Epithelial cell of esophagus (primary cell): ENCODE measurements at regions not wholly inside any gene's neighbourhood (a gene's known extent, or its start where the extent isn't known, plus 50 kb on each side); places are given as distances from the start of the nearest gene placed in this dataset.
"Not testable (repeated sequence)": the region's sequence is repeated elsewhere in the genome, so short reads cannot be mapped to it uniquely, and the experiment has no call there.

ENCODE experiments used
- DNase-seq: peaks from one replicate; pipeline ENCODE4 v3.0.0; 2010; ENCODE audit warnings: low read depth
- H3K4me3 ChIP-seq: 2 replicates; pipeline ENCODE4 v1.5.1; 2011; ENCODE audit warnings: mild to moderate bottlenecking, low read length, control low read depth
- CTCF ChIP-seq: IDR thresholded peaks from 2 replicates; pipeline ENCODE4 v1.5.1; 2011; ENCODE audit warnings: low read depth, mild to moderate bottlenecking, low read length, control low read depth, inconsistent platforms; ENCODE audit not compliant: insufficient read depth; ENCODE audit errors: missing control alignments

GRCh38 chr17:74126179-74126900 is 77.1 kb upstream of the RPL38 start:
- no peak for DNase-seq
- TF ChIP-seq CTCF = no peak
- H3K4me3 ChIP-seq = no peak overlapping the region

DNA sequence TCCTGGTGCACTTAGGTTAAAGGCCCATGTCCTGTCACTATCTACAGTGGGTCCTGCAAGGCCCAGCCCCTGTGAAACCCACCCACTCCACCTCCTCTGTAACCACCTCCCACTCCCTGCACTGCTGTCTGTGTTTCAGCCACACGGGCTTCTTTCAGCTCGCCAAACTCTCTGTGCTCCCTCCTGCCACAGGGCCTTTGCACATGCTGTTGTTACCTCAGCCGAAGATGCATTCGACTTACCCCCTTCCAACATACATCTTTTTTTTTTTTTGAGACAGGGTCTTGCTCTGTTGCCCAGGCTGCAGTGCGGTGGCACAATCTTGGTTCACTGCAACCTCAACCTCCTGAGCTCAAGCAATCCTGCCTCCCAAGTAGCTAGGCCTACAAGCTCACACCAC is 76.5 kb upstream of the RPL38 start:
- TF ChIP-seq CTCF = no peak
- no peak overlapping the region for H3K4me3 ChIP-seq
- no peak for DNase-seq

- no peak for DNase-seq
- H3K4me3 ChIP-seq = no peak overlapping the region
- no peak for TF ChIP-seq CTCF
Measured at GRCh38 chr17:74128456-74129211, 74.8 kb upstream of the RPL38 start.

- H3K4me3 ChIP-seq, DNase-seq: not testable (repeated sequence)
Measured at GRCh38 chr17:74129800-74130199, 73.7 kb upstream of the RPL38 start.

GRCh38 chr17:74130276-74130675 is 73.2 kb upstream of the RPL38 start:
- TF ChIP-seq CTCF = no peak
- no peak overlapping the region for H3K4me3 ChIP-seq
- DNase-seq = no peak

- no peak for TF ChIP-seq CTCF
- no peak overlapping the region for H3K4me3 ChIP-seq
- DNase-seq = no peak
Measured at GRCh38 chr17:74130841-74131240, 72.6 kb upstream of the RPL38 start.

DNA sequence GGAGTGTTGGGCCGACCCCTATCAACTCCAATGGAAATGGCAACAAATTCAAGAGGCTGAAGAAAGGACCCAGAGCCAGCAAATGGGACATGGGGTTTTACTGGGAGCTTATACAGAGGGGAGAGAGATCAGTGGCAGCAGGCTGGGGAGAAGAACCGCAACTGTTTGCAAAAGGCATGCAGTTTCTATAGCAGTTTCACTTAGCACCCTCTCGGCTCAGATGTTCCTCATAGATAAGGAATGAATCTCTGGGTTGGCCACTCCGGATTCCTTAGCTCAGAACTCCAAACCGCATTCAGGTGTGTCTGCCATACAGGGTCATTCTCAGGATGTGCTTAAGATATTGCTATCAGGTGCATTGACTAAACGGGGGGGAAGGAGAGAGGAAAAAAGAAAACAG is 71.1 kb upstream of the RPL38 start:
- no peak overlapping the region for H3K4me3 ChIP-seq
- no peak for DNase-seq
- TF ChIP-seq CTCF = no peak
